ENCODE measurements at regions not wholly inside any gene's neighbourhood (a gene's known extent, or its start where the extent isn't known, plus 50 kb on each side); places are given as distances from the start of the nearest gene placed in this dataset.

DNA sequence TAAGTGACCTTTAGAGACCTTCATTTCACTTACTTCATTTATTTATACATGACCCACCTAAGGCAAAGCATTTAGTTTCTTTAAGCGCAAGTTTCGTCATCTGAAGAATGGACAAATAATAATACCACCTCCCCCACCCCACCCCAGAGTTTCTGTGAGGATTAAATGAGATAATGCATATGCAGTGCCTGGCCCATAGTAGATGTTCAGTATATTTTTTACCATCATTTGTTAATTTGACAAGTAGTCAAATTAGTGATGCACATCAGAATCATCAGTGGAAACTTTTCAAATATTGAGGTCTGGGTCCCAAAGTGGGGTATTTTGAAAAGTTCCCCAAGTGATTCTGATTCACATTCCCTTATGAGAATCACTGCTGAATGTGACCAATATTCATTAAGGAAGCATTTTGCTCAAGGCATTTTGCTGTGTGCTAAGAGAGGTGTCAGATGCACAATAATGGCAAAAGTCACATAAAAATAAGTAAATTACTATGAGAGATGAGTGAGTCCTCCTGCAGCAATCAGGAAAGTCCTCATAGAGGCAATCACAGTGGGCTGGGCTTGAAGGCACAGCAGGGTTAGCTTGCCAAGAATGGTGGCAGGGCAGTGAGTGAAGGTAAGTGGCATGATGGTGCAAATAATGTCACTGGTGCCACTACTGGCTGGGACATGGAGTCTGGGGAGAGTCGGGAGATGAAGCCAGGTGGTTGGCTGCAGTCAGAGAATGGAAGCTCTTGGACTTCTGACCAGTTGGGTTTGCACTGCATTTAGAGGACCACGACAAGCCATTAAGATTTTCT, 244.1 kb downstream of the PTEN start:
- TF ChIP-seq JUND (IDR thresholded peaks at IDR 0.05; ENCODE audit: low read depth): no peak
- in situ Hi-C loops (cut with HindIII; ENCODE audit: low pct_unique_long_range_greater_than_20kb, low sequenced_read_pairs): loop anchor here (25.0 kb wide), 1 partner anchor 245 kb away; the partner anchor contains the start of genes KLLN and PTEN
- no peak for DNase-seq (ENCODE audit: low read depth in 1 of 2, low spot score in 1 of 2)

DNA sequence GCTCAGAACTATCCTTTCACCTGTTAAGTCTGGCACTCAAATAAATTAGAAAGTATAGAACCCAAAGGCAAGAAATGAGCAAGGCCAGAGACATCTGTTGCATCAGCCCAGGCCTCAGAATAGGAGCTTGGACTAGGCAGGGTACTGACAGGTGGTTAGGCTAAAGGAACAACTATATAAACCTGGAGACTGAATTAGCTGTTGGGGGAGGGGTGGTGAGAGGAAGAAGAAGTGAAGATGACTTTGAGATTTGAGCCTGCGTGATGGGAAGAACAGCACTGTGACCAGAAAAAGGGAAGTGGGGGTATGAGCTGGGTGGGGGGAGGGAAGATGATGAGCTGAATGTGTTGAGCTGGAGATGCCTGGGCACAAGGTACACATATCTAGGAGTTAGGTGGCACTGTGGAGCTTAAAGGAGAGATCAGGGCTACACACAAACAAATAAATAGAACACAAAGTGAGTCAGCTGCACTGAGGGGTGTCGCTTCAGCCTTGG, 244.7 kb downstream of the PTEN start:
- in situ Hi-C loops (cut with HindIII; ENCODE audit: low pct_unique_long_range_greater_than_20kb, low sequenced_read_pairs): loop anchor here (25.0 kb wide), 1 partner anchor 246 kb away; the partner anchor contains the start of genes KLLN and PTEN
- DNase-seq (ENCODE audit: low read depth in 1 of 2, low spot score in 1 of 2): no peak
- no peak for TF ChIP-seq JUND (IDR thresholded peaks at IDR 0.05; ENCODE audit: low read depth)

DNA sequence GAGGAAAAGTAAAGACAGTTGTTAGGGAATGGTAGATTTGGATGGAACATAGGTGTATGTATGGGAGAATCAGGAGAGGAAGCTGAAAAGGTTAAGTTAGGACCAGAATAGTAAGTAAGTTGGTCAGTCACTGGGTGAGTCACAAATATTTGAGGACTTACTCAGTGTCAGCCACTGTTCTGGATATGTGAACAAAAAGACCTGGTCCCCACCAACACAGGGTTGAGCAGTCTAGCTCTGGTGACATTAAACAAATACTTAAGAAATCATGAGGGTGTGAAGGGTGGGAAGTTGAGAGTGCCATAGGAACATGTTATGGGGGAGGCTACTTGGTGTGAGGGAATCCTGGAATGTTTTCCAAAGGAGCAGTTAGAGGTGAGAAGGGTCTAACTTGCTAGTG, 246.9 kb downstream of the PTEN start:
- no peak for DNase-seq (ENCODE audit: low read depth in 1 of 2, low spot score in 1 of 2)
- TF ChIP-seq JUND (IDR thresholded peaks at IDR 0.05; ENCODE audit: low read depth): no peak
- in situ Hi-C loops (cut with HindIII; ENCODE audit: low pct_unique_long_range_greater_than_20kb, low sequenced_read_pairs): loop anchor here (25.0 kb wide), 1 partner anchor 248 kb away; the partner anchor contains the start of genes KLLN and PTEN

DNA sequence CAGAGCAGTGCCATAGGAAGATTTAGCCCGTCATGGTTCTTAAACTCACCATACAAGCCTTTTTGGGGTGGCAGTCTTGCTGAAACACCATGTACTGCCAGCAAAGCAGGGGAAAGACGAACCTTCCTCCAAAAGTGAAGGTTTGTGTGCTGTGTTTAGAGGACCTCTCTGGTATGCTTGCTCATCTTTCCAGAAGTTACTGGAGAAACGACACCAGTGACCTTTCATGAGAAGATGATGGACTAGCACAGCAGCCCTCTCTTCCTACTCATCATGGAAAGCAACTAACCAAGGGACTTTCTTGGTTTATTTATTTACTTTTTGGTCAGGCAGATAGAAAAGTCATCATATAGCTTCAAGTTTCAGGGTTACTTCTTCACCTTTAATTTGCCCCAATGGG, 247.4 kb downstream of the PTEN start:
- no peak for TF ChIP-seq JUND (IDR thresholded peaks at IDR 0.05; ENCODE audit: low read depth)
- no peak for DNase-seq (ENCODE audit: low read depth in 1 of 2, low spot score in 1 of 2)
- in situ Hi-C loops (cut with HindIII; ENCODE audit: low pct_unique_long_range_greater_than_20kb, low sequenced_read_pairs): loop anchor here (25.0 kb wide), 1 partner anchor 249 kb away; the partner anchor contains the start of genes KLLN and PTEN

DNA sequence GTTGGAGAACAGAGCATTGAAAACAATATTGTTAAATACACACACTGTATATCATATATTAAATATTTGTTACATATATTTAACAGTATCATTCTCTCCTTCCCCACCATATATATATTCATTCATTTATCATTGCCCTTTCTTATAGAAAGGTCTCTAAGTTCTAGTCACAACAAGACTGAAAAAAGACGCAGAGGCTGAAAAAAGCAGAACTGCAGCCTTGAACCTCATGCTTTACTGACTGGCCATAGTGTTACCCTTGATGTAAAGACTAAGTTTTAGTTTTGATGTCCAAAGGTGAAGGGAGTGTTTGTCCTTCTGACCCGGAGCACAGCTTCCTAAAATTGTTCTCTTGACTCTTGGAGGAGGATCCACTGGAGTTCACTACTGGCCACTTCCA, 247.9 kb downstream of the PTEN start:
- DNase-seq (ENCODE audit: low read depth in 1 of 2, low spot score in 1 of 2): no peak
- in situ Hi-C loops (cut with HindIII; ENCODE audit: low pct_unique_long_range_greater_than_20kb, low sequenced_read_pairs): loop anchor here (25.0 kb wide), 1 partner anchor 249 kb away; the partner anchor contains the start of genes KLLN and PTEN
- no peak for TF ChIP-seq JUND (IDR thresholded peaks at IDR 0.05; ENCODE audit: low read depth)

DNA sequence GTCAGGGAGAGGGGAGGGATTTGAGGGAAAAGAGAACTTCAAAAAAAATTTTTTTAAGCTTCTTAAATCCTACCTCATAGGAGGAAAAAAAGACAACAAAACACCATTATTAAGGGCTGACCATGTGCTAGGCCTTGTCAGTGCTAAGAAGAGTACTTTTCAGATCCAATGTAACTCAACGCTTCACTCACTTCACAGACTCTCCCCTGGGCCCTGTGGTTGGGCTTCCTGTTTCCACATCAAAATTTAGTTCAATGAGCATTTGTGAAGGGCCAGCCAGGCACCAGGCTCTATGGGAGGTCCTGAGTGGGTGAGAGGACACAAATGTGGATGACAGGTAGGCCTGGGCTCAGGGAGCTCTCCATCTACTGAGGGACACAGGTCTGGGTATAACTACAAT, 249.8 kb downstream of the PTEN start:
- no peak for TF ChIP-seq JUND (IDR thresholded peaks at IDR 0.05; ENCODE audit: low read depth)
- DNase-seq (ENCODE audit: low read depth in 1 of 2, low spot score in 1 of 2): no peak
- in situ Hi-C loops (cut with HindIII; ENCODE audit: low pct_unique_long_range_greater_than_20kb, low sequenced_read_pairs): loop anchor here (25.0 kb wide), 1 partner anchor 251 kb away; the partner anchor contains the start of genes KLLN and PTEN

DNA sequence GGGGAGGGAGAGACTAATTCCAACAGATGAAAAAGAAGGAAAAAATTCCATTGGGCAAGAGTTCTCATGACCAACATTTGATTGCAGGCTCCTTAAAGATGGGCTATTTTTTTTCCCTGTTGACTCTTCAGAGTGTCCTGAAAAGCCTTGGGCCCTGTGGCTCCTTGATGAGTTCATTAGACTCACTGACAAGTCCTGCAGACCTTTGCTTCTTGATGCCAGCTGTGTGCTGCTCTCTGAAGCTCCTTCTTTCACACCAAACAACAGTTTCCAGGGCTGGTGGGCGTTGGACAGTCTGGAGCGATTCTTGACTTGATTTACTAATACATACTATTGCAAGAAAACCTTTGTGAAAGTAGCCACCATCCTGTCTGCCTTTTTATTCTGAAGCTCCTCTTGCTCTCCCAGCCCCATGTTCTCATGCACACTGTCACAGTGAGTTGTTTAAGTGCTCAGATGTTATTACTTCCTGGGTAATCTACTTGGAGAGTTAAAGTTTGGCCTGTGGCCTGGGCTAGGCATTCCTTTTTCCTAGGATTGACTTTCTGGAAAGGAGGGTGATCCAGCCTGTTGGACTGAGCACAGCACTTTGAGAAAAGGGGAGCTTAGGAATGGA, 250.3 kb downstream of the PTEN start:
- TF ChIP-seq JUND (IDR thresholded peaks at IDR 0.05; ENCODE audit: low read depth): no peak
- in situ Hi-C loops (cut with HindIII; ENCODE audit: low pct_unique_long_range_greater_than_20kb, low sequenced_read_pairs): loop anchor here (25.0 kb wide), 1 partner anchor 251 kb away; the partner anchor contains the start of genes KLLN and PTEN
- no peak for DNase-seq (ENCODE audit: low read depth in 1 of 2, low spot score in 1 of 2)

DNA sequence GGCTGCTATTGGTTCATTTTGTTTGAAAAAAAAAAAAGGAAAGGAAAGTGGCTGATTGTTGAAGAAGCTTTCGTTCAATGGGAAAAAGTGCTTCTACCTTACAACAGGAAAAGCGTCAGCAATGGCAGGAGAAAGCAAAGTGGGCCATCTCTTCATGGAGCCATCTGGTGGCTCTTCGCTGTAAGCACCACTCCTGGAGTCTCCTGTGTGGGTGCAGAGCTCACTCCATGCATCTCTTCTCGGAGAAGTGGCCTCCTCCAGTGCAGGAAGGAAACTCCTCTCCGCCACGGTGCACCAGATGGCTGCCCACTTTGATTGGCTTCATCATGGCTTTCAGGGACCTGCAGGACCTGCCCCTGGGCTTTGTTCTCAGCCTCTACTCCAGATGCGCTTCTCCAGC, 250.9 kb downstream of the PTEN start:
- peak; percentile 70 to 83 for DNase-seq (ENCODE audit: low read depth in 1 of 2, low spot score in 1 of 2)
- TF ChIP-seq JUND (IDR thresholded peaks at IDR 0.05; ENCODE audit: low read depth): no peak
- in situ Hi-C loops (cut with HindIII; ENCODE audit: low pct_unique_long_range_greater_than_20kb, low sequenced_read_pairs): loop anchor here (25.0 kb wide), 1 partner anchor 252 kb away; the partner anchor contains the start of genes KLLN and PTEN

DNA sequence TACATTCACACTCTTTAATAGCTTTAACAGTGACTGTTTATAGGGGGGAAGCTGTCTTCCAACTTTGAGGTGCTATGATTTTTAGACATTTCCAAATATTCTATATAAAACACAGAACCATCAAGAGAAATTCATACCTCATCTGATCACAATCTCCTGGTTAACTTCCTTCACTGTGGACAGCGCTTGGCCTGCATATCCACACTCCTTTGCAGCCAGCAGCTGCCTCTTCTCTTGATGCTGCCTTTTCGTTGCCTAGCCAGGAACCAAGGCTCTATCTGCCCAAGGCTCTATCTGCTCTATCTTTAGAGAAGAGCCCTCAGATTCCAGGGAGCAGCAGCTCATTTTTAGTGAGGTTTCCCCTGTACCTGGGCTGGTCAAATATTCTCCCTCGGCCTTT, 252.0 kb downstream of the PTEN start:
- DNase-seq (ENCODE audit: low read depth in 1 of 2, low spot score in 1 of 2): no peak
- in situ Hi-C loops (cut with HindIII; ENCODE audit: low pct_unique_long_range_greater_than_20kb, low sequenced_read_pairs): loop anchor here (25.0 kb wide), 1 partner anchor 253 kb away; the partner anchor contains the start of genes KLLN and PTEN
- no peak for TF ChIP-seq JUND (IDR thresholded peaks at IDR 0.05; ENCODE audit: low read depth)

DNA sequence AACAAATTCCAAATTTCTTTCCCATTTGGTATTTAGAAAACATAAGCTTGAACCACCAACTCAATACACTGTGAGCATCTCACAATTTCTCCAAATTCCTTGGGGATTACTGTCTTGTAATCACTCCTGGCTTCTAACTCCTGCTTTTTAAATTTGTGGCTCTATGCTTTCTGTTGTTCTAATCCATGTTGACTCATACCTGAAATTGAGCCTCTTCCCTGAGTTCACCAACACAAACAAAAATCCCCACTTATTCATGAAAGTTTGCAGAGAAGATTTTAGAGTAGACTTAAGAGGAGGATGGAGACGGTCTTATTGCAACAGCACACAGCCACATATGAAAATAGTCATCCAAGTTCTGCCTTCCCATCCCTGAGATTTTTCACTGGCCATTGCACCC, 252.5 kb downstream of the PTEN start:
- TF ChIP-seq JUND (IDR thresholded peaks at IDR 0.05; ENCODE audit: low read depth): no peak
- DNase-seq (ENCODE audit: low read depth in 1 of 2, low spot score in 1 of 2): no peak
- in situ Hi-C loops (cut with HindIII; ENCODE audit: low pct_unique_long_range_greater_than_20kb, low sequenced_read_pairs): loop anchor here (25.0 kb wide), 1 partner anchor 254 kb away; the partner anchor contains the start of genes KLLN and PTEN

DNA sequence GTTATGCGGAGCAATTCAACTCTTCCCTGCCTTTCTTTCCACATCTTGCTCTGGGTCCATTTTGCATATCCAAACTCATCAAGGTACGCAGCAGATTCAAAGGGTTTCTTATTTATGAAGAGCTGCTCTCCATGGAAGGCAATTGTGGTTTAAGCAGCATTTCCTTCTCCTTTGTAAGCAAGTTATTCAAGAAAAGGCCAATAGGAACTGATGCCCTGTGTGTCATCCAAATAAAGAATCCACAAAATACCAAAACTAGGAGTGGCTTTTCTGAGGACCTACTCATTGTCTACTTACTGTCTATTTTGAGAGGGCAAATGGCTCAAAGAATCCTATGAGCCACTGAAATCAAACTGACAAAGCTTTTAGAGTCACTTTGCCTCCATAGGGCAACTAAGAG, 253.1 kb downstream of the PTEN start:
- no peak for DNase-seq (ENCODE audit: low read depth in 1 of 2, low spot score in 1 of 2)
- no peak for TF ChIP-seq JUND (IDR thresholded peaks at IDR 0.05; ENCODE audit: low read depth)
- in situ Hi-C loops (cut with HindIII; ENCODE audit: low pct_unique_long_range_greater_than_20kb, low sequenced_read_pairs): loop anchor here (25.0 kb wide), 1 partner anchor 254 kb away; the partner anchor contains the start of genes KLLN and PTEN

DNA sequence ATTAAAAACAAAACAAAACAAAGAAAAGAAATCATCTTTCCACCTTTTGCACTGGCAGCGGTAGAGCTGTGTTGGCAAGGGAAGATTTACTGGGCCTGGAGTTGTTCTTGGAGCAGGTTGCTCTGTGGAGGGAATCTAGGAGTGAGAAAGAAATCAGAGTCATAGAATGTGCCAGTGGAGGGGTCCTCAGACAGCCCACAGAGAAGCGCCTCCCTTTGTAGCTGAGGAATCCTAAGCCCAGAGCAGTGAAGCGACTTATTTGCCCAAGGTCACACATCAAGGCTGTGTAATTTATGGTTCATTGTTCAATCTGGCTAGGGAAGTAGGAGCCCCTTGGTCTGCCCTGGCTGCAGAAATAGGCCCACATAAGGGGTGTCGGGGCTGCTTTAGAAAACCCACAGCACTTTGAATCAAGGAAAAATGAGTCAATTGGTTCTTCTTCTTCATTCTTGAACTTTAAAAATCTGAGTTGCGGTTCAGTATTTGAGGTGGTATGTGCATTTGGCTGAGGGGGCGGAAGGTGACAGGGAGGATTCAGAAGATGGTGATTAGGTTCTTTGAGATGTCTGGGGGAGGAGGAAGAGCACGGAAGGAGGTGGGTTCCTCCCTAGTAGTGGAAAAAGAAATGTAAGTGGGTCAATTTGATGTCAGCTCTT, 253.7 kb downstream of the PTEN start:
- no peak for TF ChIP-seq JUND (IDR thresholded peaks at IDR 0.05; ENCODE audit: low read depth)
- no peak for DNase-seq (ENCODE audit: low read depth in 1 of 2, low spot score in 1 of 2)
- in situ Hi-C loops (cut with HindIII; ENCODE audit: low pct_unique_long_range_greater_than_20kb, low sequenced_read_pairs): loop anchor here (25.0 kb wide), 1 partner anchor 255 kb away; the partner anchor contains the start of genes KLLN and PTEN

All from T47D (cell line).